ENCODE measurements at regions not wholly inside any gene's neighbourhood (a gene's known extent, or its start where the extent isn't known, plus 50 kb on each side); places are given as distances from the start of the nearest gene placed in this dataset.

GRCh38 chr4:101419336-101420135 is 72.2 kb upstream of the PPP3CA start:
- TF ChIP-seq CTCF (IDR thresholded peaks at IDR 0.05; ENCODE audit: insufficient read depth, low read depth, low read length) (no peak), EZH2 (IDR thresholded peaks at IDR 0.05; ENCODE audit: insufficient read depth, low read length) (no peak)

Measured in astrocyte (in vitro differentiated cells and primary cell).